CD4-positive, alpha-beta T cell treated with Interleukin-10 for 1 hour (primary cell): ENCODE measurements at regions not wholly inside any gene's neighbourhood (a gene's known extent, or its start where the extent isn't known, plus 50 kb on each side); places are given as distances from the start of the nearest gene placed in this dataset.

Source experiments
- DNase-seq: peaks from one replicate; pipeline ENCODE4 v3.0.0-alpha.2; 2020

GRCh38 chr7:1380231-1380815 lies 78.9 kb downstream of the MICALL2 start:
- no peak for DNase-seq

DNA sequence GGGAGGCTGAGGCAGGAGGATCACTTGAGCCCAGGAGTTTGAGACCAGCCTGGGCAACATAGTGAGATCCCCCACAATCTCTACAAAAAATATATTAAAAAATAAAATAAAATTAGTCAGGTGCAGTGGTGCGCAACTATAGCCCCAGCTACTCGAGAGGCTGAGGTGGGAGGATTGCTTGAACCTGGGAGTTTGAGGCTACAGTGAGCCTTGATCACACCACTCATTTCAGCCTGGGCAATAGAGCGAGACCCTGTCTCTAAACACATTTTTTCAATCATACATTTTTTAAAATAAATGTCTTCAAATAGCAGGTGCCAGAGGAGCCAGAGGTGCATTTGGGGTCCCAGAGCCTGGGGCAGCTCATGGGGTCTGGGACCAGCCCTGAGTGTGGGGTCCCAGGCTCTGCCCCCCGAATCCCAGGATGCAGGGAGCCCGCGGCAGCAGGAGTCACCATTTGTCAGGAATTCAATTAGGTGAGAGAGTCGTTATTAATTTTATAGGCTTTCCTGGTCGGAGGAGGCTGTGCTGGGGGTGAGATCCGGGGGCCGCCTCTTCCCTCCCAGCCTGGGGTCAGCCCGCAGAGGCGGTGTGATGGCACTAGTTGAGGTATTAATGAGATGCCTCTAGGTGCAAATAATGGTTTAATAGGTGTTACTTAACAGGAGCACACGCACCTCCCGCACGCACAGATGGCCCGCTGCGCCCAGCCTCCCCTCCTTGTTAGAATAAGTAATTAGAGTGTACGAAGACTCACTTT lies 78.3 kb downstream of the MICALL2 start:
- no peak for DNase-seq

DNA sequence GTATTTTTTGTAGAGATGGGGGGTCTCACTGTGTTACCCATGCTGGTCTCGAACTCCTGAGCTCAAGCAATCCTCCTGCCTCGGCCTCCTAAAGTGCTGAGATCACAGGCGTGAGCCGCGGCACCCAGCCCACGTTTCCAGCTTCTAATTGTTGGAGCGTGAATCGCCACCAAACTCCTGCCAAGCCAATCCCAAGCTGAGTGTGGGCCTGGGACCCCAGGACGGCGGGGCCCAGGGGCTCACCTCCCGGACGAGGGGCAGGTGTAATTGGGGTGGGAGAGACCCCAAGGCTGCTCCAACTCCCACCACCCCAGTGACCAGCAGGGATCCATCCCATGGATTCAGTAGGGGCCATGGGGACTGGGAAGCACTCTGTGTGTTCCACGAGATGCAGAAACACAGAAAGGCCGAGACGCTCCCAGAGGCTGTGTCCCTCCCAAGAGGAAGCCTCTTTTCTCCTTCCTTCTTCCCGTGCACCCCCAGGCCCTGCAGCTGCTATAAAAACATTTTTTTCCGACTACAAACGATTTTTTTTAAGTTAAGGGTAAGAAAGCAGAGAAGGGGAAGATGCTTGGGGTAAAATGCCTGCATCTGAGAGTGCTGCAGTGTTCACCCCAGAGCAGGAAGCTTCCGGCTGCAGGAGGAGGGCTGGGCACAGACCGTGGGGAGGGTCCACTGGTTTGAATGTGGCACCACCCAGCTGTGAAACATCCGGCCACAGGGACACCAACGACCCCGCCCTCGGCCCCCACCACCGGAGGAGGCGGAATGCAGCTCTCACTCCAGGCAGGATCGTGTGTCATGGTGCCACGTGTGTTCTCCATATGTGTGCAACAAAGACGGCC lies 76.5 kb downstream of the MICALL2 start:
- DNase-seq, result no peak

GRCh38 chr7:1383398-1384112 lies 75.7 kb downstream of the MICALL2 start:
- no peak for DNase-seq

DNA sequence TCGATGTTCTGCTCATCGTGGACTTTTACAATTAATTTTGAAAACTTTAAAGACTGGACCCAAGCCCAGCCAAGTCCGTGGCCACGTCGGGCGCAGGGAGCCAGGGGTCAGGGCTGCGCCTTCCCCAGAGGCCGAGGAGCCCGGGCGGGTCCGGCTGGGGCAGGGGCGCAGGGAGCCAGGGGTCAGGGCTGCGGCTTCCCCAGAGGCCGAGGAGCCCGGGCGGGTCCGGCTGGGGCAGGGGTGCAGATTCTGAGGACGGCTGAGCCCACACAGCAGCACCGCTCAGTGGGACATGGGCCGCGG lies 75.2 kb downstream of the MICALL2 start:
- DNase-seq, result no peak
